ENCODE measurements at regions not wholly inside any gene's neighbourhood (a gene's known extent, or its start where the extent isn't known, plus 50 kb on each side); places are given as distances from the start of the nearest gene placed in this dataset.

- DNase-seq (ENCODE audit: low read depth) = no peak
Measured at GRCh38 chr3:36193448-36193847, 186.9 kb upstream of the STAC start.

GRCh38 chr3:36196058-36196457 is 184.2 kb upstream of the STAC start:
- DNase-seq (ENCODE audit: low read depth) = no peak

GRCh38 chr3:36197151-36197550 is 183.2 kb upstream of the STAC start:
- no peak for DNase-seq (ENCODE audit: low read depth)

GRCh38 chr3:36201546-36201945 is 178.8 kb upstream of the STAC start:
- DNase-seq (ENCODE audit: low read depth) = no peak

- DNase-seq (ENCODE audit: low read depth) = no peak
Measured at GRCh38 chr3:36206956-36207580, 173.2 kb upstream of the STAC start.

- no peak for DNase-seq (ENCODE audit: low read depth)
Measured at GRCh38 chr3:36210840-36211651, 169.3 kb upstream of the STAC start.

- DNase-seq (ENCODE audit: low read depth) = no peak
Measured at GRCh38 chr3:36211652-36211999, 168.7 kb upstream of the STAC start.

DNA sequence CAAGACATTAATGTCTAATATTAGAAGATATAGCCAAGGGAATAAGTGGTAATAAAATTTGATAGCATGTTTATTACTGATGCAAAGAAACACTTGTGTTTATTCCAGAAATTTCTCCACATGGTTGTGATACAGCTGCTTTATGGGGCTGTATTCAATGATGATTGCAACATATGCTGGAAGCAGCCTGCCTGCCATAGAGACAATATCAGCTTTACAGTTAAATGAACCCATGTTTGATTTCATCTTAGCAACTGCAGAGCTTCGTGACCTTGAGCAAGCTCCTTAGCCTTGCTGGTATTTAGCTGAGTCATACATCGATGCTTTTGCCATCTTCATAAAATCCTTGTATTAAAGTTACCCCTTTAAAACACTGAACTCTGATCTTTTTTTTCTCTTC is 168.1 kb upstream of the STAC start:
- DNase-seq (ENCODE audit: low read depth) = no peak

DNA sequence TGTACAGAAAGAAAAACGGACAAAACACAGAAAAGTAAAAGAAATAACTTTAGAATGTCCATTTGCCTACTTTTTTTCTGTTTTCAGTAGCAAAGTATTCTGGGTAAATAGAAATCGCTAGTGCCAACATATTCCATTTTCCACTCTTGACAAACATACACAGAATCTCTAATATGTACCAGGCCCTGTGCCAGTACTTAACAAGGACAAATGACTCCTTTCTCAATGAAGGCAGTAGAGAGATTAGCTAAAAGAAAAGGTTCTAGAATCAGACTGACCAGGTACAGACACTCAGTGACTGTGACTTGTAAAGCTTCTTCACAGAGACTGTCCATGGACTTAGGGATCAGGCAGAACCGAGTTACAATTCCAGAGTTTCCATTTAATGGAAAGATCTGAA is 165.8 kb upstream of the STAC start:
- DNase-seq (ENCODE audit: low read depth) = no peak

DNA sequence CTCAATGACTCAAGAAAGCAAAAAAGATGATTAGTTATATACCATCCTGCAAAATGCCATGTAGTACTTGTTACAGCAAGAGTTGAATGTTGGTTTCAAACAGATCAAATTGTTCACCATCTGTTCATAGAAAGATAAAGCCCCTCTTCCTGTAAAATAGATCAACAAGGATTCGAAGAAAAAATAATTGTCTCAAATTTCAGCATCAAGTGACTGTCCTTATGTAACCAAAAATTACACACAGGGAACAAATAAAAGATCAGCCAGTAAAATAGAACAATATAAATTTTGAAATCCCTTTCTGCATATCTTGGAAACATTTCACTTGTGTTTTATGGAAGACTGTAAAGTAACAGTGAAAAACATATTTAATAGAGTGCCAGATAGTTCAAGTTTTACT is 165.1 kb upstream of the STAC start:
- DNase-seq (ENCODE audit: low read depth) = no peak

- DNase-seq (ENCODE audit: low read depth) = no peak
Measured at GRCh38 chr3:36219398-36219797, 160.9 kb upstream of the STAC start.

GRCh38 chr3:36220173-36220572 is 160.1 kb upstream of the STAC start:
- DNase-seq (ENCODE audit: low read depth) = no peak

- no peak for DNase-seq (ENCODE audit: low read depth)
Measured at GRCh38 chr3:36221975-36222374, 158.3 kb upstream of the STAC start.

DNA sequence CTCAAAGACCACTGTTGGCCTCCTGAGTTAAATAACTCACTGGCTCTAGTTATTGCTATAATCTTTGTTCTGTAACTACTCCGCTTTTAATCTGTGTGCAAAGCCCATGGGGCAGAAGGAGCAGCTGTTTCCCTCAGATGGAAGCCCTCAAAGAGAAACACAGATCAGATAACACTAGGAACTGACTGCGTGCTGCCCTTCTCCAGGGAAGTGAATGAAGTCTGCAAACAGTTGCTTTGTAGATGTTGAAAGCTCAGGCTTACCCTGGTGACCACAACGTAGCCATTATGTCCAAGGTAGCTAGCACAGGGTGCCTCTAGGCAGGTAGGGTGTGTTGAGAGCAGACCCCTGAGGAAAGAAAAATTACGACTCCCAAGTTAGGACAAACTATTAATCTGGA is 152.3 kb upstream of the STAC start:
- DNase-seq (ENCODE audit: low read depth) = no peak

- DNase-seq (ENCODE audit: low read depth) = no peak
Measured at GRCh38 chr3:36229496-36229895, 150.8 kb upstream of the STAC start.

- no peak for DNase-seq (ENCODE audit: low read depth)
Measured at GRCh38 chr3:36232797-36233489, 147.4 kb upstream of the STAC start.

GRCh38 chr3:36244728-36245127 is 135.6 kb upstream of the STAC start:
- no peak for DNase-seq (ENCODE audit: low read depth)

DNA sequence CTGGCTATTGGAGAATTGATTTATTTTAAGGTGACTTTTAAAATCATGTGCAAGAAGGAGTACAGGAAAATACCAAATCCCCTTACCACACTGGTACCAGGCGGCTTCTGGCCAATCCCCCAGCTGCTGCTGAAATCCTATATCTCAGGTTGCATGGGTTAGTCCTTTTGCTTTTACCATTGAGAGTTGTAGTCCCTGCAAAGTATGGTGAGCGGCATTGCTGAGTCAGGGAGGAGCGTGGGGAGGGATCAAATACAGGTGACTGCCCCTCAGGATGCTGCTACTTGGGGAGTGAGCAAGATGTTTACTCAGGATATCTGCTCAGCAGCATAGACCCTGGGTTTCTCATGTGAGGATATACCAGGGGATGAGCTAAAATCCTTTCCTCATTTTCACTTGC is 131.9 kb upstream of the STAC start:
- no peak for DNase-seq (ENCODE audit: low read depth)

DNA sequence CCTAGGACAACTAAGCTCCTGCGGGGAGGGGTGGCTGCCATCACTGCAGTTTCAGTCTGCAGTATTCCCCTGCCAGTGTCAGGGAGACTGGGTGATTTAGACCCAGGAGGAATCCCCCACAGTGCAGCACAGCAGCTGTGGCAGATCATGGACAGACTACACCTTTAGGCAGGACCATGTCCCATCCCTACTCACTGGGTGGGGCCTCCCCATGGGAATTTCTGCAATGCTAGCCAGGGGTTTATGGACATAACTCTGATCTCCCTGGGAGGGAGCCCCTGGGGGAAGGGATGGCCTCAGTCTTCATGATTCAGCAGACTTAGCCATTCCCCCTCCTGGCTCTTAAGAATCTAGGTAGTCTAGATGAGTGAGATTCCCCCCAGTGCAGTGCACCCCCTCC is 130.1 kb upstream of the STAC start:
- DNase-seq (ENCODE audit: low read depth) = no peak

DNA sequence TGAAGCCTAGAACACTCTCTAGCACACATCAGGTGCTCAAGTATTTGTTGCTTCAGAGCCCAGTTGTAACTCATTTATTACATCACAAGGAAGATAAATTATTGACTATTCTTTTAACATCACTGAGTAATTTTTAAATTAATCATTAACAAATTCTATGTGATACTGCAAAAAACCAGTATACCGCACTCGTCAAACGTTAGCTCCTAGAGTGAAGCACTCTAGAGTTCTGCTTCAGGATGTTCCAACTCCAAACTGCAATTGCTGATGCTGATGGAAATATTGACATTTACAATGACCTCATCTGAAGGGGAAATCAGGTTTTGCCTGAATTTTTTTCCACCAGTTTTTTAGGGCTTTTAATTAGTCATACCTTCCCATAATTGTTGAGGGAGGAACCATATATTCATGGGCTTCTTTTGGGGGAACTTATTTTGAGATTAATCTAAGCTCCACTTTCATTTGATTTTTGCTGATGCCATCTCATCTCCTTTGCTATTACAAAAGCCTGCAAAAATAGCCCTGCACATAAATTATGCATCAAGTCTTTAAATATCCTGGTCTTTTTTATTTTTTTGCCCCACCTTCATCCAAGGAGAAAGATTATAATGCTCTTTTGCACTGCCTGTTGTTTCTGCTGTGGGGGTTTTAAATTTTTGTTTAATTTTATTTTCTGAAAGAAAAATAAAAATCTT is 123.0 kb upstream of the STAC start:
- DNase-seq (ENCODE audit: low read depth) = no peak

DNA sequence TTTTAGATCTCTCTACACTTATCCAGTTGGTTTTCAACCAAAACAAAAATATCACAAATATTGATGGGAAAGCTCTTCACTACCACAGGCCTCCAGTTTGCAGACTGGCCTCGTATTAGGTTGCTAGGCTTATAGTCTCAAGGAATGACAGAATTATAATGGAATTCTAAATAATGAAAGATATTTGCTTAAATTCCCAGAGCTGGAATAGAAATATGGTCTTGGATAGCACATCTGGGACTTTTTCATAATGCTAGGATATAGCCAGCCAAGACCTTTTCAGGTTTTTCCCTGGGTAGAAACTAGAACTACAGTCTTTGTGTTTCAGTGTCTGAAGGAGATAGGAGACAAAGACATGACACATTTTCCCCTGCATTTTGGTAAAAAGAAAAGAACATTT is 121.9 kb upstream of the STAC start:
- no peak for DNase-seq (ENCODE audit: low read depth)

DNA sequence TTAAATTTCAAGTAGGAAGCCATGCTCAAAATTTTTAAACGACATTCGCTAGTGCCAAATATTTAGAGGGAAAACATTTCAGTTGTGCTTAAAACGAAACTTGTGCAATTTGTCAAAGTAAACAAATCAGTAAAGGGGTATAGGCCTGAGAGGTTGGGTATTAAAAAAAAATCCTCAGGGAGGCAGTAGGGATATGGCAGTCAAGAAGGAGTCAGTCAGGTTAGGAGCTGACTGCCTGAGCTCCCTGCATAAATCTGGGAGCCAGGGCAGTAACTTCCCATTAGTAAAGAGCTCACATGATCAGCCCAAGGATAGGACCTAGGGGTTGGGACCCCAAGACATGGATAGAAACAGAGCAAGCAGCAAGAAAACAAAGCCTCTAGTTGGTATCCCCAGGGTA is 120.7 kb upstream of the STAC start:
- no peak for DNase-seq (ENCODE audit: low read depth)

DNA sequence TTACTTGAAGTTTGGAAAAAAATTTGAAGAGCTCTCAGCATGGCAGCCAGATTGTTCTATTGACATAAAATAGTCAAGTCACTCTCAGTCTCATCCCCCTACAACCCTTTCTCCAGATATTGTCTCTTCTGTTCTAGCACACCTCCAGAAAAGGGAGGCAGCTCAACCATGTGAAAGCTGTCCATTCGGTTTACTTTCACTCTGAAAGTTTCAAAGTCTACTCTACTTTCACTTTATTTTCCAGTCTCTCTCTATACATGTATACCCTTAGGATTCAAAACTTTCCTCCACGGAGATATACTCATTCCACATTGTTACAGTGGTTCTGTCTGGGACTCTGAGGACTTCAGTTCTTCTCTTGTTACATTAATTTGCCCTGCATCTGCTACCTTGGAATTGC is 111.0 kb upstream of the STAC start:
- no peak for DNase-seq (ENCODE audit: low read depth)
